Lower lobe of right lung (tissue), 2 donors: ENCODE measurements at regions not wholly inside any gene's neighbourhood (a gene's known extent, or its start where the extent isn't known, plus 50 kb on each side); places are given as distances from the start of the nearest gene placed in this dataset.

Source experiments
- ATAC-seq, 2 donors: fragments of 200-7000 bp; cut with Tn5 transposase; one replicate each; pipeline ENCODE4 v1.9.1; 2020 to 2022; ENCODE audit warnings: mild to moderate bottlenecking in 2 of 2, moderate library complexity in 2 of 2
- DNase-seq: peaks from one replicate; pipeline ENCODE4 v3.0.0-alpha.2; 2020
- H3K27ac ChIP-seq: fragments of 200-600 bp; one replicate; pipeline ENCODE4 v1.8.0; 2022
- H3K27me3 ChIP-seq: fragments of 200-600 bp; one replicate; pipeline ENCODE4 v1.8.0; 2022; ENCODE audit warnings: low read depth
- H3K36me3 ChIP-seq: fragments of 200-600 bp; one replicate; pipeline ENCODE4 v1.8.0; 2022; ENCODE audit warnings: mild to moderate bottlenecking
- H3K4me1 ChIP-seq: fragments of 200-600 bp; one replicate; pipeline ENCODE4 v1.8.0; 2022
- H3K4me3 ChIP-seq: fragments of 200-600 bp; one replicate; pipeline ENCODE4 v1.8.0; 2022; ENCODE audit warnings: mild to moderate bottlenecking
- H3K9me3 ChIP-seq: fragments of 200-600 bp; one replicate; pipeline ENCODE4 v1.8.0; 2022
- intact Hi-C: fragments of 100-400 bp; cut with DNase I; formaldehyde crosslinking; loops from one replicate; pipeline ENCODE4 v1.11.0; 2022
- TF ChIP-seq, protein P1 (sequence below): fragments of 200-600 bp; IDR thresholded peaks from one replicate; pipeline ENCODE4 v1.8.0; 2022; ENCODE audit warnings: antibody characterized with exemption, mild to moderate bottlenecking
- donor health status: DM: no; HTN: yes; CAD: no; lungs with severe emphysema.

DNA sequence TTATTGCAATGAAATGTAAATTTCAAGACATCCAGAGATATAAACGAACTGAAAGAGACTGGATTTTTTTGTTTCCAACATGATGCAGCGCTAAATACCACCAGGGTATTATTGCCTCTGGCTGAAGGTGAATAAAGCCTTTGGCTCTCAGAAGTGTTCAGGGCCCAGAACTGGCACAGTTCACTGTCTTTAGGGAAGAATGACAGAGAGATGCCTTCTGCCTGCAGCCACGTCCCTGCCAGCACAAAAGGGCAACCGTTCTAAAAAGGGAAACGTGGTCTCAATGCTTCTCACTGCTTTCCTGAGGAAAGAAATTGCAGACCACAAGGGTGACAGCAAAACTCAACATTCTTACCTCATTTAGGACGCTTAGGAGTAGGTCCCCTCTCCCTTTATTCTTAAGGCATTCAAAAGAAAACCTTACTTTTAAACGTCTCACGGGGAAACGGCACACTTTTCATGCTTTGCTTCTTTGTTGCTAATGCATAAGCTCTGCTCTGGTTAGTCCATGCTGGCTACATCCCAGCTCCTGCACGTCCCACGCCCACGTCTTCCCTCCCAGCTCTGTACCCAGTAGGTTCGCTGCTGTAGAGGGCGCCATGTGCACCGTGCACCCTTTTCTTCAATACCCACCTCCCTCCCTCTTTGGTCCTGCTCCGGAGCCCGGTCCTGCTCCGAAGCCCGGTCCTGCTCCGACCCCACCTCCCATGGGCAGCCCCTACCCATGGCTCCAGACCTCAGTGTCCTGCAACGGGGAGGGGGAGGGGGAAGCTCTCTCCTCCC is 171.0 kb downstream of the HRH4 start:
- DNase-seq: no peak
- H3K4me3 ChIP-seq: no peak overlapping the region
- ATAC-seq: peak in 1 of 2 donors; percentile 27
- no peaks in the 10 kb centered on the region for H3K27me3 ChIP-seq
- no peaks in the 10 kb centered on the region for H3K9me3 ChIP-seq
- H3K4me1 ChIP-seq: peaks cover 9% of the 10 kb centered on the region
- TF ChIP-seq, protein P1, sequence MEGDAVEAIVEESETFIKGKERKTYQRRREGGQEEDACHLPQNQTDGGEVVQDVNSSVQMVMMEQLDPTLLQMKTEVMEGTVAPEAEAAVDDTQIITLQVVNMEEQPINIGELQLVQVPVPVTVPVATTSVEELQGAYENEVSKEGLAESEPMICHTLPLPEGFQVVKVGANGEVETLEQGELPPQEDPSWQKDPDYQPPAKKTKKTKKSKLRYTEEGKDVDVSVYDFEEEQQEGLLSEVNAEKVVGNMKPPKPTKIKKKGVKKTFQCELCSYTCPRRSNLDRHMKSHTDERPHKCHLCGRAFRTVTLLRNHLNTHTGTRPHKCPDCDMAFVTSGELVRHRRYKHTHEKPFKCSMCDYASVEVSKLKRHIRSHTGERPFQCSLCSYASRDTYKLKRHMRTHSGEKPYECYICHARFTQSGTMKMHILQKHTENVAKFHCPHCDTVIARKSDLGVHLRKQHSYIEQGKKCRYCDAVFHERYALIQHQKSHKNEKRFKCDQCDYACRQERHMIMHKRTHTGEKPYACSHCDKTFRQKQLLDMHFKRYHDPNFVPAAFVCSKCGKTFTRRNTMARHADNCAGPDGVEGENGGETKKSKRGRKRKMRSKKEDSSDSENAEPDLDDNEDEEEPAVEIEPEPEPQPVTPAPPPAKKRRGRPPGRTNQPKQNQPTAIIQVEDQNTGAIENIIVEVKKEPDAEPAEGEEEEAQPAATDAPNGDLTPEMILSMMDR: no peak
- intact Hi-C loops: no loop called here
- H3K27ac ChIP-seq: no peak overlapping the region
- H3K36me3 ChIP-seq: no peaks in the 10 kb centered on the region

DNA sequence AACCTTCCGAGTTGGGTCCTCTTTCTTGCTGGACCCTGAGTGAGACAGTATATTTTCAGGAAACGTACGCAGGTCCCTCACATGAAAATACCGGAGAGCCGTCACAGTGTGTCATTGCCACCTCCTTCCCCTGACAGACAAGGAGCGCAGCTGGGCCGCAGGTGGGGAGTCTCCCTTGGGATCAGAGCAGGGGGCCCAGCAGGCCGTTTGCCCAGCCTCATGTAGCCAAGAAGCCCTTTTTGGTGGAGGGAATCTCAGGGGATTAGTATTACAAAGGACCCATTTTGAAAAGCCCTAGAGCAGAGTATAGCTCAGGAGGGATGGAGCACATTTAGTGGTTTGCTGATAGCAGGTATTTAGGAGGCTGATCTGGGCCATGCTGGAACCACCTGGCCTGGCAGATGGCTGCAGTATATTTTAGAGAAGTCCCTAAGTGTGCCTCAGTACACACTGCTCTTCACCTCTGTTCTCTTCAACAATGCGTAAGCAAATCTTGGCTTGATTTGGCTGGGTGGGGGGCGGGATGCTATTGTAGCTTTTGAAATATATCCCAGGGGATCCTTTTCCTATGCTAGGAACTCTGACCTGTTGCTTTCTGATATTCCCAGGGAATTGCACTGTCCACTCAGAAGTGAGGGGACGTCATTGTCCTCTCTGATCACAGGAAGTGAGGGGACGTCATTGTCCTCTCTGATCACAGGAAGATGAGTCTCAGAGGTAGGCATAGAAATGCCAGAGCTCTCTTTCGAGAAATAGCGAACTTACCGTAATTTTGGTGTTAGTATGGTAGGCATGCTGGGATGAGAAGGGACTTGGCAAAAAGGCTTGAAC is 171.9 kb downstream of the HRH4 start:
- no peak overlapping the region for H3K4me3 ChIP-seq
- H3K27me3 ChIP-seq: no peaks in the 10 kb centered on the region
- DNase-seq (no peak), ATAC-seq (no peak)
- H3K4me1 ChIP-seq: peaks cover 9% of the 10 kb centered on the region
- intact Hi-C loops: no loop called here
- no peaks in the 10 kb centered on the region for H3K9me3 ChIP-seq
- TF ChIP-seq, protein P1: no peak
- no peaks in the 10 kb centered on the region for H3K36me3 ChIP-seq
- H3K27ac ChIP-seq: no peak overlapping the region

DNA sequence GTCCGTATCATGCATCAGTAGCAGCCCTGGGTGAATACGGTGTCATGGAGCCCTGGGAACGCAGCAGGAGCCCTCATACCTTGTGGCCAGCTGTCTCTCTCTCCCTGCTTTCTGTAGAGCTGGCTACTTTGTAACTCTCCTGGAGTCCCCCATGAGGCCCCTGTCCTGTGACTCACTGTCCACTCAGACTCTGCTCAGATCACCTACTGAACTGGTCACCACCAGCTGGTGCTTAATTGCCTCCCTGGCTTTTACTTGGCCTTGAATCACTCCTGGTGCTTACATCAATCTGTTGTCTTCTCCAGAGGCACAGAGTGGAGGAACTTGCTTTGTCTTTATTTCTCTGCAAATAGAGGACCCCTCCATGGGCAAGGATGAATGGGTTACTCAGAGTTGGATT is 172.7 kb downstream of the HRH4 start:
- Histone ChIP-seq H3K4me1 (peaks cover 6% of the 10 kb centered on the region), H3K36me3 (no peaks in the 10 kb centered on the region), H3K27me3 (no peaks in the 10 kb centered on the region), H3K4me3 (no peak overlapping the region), H3K27ac (no peak overlapping the region), H3K9me3 (no peaks in the 10 kb centered on the region)
- TF ChIP-seq, protein P1: no peak
- intact Hi-C loops: no loop called here
- DNase-seq (no peak), ATAC-seq (no peak)

DNA sequence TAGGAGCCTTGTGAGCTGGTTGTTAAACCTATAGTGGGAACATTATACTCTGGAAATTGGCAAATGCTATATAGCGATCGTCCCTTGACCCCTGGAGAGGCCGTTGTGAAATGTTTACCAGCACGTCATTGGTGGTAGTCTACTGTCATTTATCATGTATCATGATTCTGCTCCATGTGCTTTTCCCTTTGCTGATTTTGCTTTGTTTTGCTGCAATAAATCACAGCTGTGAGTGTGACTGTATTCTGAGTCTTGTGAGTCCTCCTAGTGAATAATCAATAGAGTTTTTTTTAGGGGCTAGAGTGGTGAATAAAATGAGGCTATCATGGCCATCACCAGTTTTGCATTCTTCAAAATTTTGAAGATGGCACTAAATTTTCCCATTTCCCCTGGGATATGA is 189.1 kb downstream of the HRH4 start:
- Histone ChIP-seq H3K27me3 (no peaks in the 10 kb centered on the region), H3K4me3 (no peak overlapping the region), H3K9me3 (no peaks in the 10 kb centered on the region), H3K27ac (no peak overlapping the region), H3K4me1 (no peaks in the 10 kb centered on the region), H3K36me3 (no peaks in the 10 kb centered on the region)
- TF ChIP-seq, protein P1: no peak
- ATAC-seq: no peak
- DNase-seq: no peak
- intact Hi-C loops: no loop called here

DNA sequence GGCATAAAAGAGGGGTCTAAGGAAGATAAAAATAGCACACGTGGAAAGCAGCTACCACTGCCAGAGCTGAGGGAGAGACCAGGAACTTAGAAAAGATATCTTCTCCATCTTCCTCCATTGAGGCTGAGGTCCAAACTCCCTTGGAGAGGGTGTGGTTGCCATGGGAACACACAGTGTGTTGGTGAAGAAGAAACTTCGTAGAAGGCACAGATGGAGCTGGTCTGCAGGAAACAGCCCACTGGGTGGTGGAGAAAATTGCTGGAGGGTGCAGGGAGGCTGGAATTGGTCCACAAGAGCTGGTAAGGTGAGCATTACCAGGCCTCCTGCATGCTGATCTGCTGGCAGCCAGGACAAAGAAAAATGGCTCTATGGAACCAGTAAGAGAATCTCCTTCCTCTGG is 191.0 kb downstream of the HRH4 start:
- Histone ChIP-seq H3K9me3 (no peaks in the 10 kb centered on the region), H3K4me1 (no peaks in the 10 kb centered on the region), H3K36me3 (no peaks in the 10 kb centered on the region), H3K4me3 (no peak overlapping the region), H3K27me3 (no peaks in the 10 kb centered on the region), H3K27ac (no peak overlapping the region)
- DNase-seq (no peak), ATAC-seq (no peak)
- intact Hi-C loops: no loop called here
- TF ChIP-seq, protein P1: no peak
